ENCODE measurements at regions not wholly inside any gene's neighbourhood (a gene's known extent, or its start where the extent isn't known, plus 50 kb on each side); places are given as distances from the start of the nearest gene placed in this dataset.
"Not testable (repeated sequence)": the region's sequence is repeated elsewhere in the genome, so short reads cannot be mapped to it uniquely, and the experiment has no call there.

GRCh38 chrX:63581906-63582305 lies 203.1 kb downstream of the ARHGEF9 start:
- DNase-seq (ENCODE audit: low spot score) = no peak

- no peak for DNase-seq (ENCODE audit: low spot score)
Measured at GRCh38 chrX:63581398-63581797, 203.6 kb downstream of the ARHGEF9 start.

GRCh38 chrX:63576533-63576932 lies 208.5 kb downstream of the ARHGEF9 start:
- DNase-seq (ENCODE audit: low spot score) = no peak

- not testable (repeated sequence) for DNase-seq (ENCODE audit: low spot score)
Measured at GRCh38 chrX:63575700-63576099, 209.3 kb downstream of the ARHGEF9 start.

- no peak for DNase-seq (ENCODE audit: low spot score)
Measured at GRCh38 chrX:63566856-63567255, 215.7 kb upstream of the SPIN4 start.

- no peak for DNase-seq (ENCODE audit: low spot score)
Measured at GRCh38 chrX:63561425-63561824, 210.3 kb upstream of the SPIN4 start.

GRCh38 chrX:63560601-63561218 lies 209.6 kb upstream of the SPIN4 start:
- DNase-seq (ENCODE audit: low spot score) = peak; percentile 77

- DNase-seq (ENCODE audit: low spot score) = no peak
Measured at GRCh38 chrX:63551856-63552255, 200.7 kb upstream of the SPIN4 start.

GRCh38 chrX:63530654-63531053 lies 179.5 kb upstream of the SPIN4 start:
- DNase-seq (ENCODE audit: low spot score) = no peak

- no peak for DNase-seq (ENCODE audit: low spot score)
Measured at GRCh38 chrX:63529961-63530360, 178.8 kb upstream of the SPIN4 start.

- DNase-seq (ENCODE audit: low spot score) = no peak
Measured at GRCh38 chrX:63526863-63527262, 175.7 kb upstream of the SPIN4 start.

GRCh38 chrX:63525491-63525890 lies 174.4 kb upstream of the SPIN4 start:
- no peak for DNase-seq (ENCODE audit: low spot score)

GRCh38 chrX:63519368-63519767 lies 168.2 kb upstream of the SPIN4 start:
- not testable (repeated sequence) for DNase-seq (ENCODE audit: low spot score)

- no peak for DNase-seq (ENCODE audit: low spot score)
Measured at GRCh38 chrX:63514569-63515080, 163.5 kb upstream of the SPIN4 start.

GRCh38 chrX:63513825-63514568 lies 162.9 kb upstream of the SPIN4 start:
- no peak for DNase-seq (ENCODE audit: low spot score)

GRCh38 chrX:63511361-63511760 lies 160.2 kb upstream of the SPIN4 start:
- DNase-seq (ENCODE audit: low spot score) = no peak

GRCh38 chrX:63508668-63509067 lies 157.5 kb upstream of the SPIN4 start:
- DNase-seq (ENCODE audit: low spot score) = no peak

GRCh38 chrX:63506320-63506719 lies 155.2 kb upstream of the SPIN4 start:
- DNase-seq (ENCODE audit: low spot score) = peak; percentile 25

GRCh38 chrX:63503541-63503940 lies 152.4 kb upstream of the SPIN4 start:
- no peak for DNase-seq (ENCODE audit: low spot score)

- no peak for DNase-seq (ENCODE audit: low spot score)
Measured at GRCh38 chrX:63488546-63489373, 137.6 kb upstream of the SPIN4 start.

- DNase-seq (ENCODE audit: low spot score) = no peak
Measured at GRCh38 chrX:63475200-63475599, 124.1 kb upstream of the SPIN4 start.

GRCh38 chrX:63471004-63471403 lies 119.9 kb upstream of the SPIN4 start:
- no peak for DNase-seq (ENCODE audit: low spot score)

- no peak for DNase-seq (ENCODE audit: low spot score)
Measured at GRCh38 chrX:63470506-63470905, 119.4 kb upstream of the SPIN4 start.
